ENCODE measurements at regions not wholly inside any gene's neighbourhood (a gene's known extent, or its start where the extent isn't known, plus 50 kb on each side); places are given as distances from the start of the nearest gene placed in this dataset.

- Histone ChIP-seq H3K27me3 (ENCODE audit: control insufficient read depth, low read length) (no peaks in the 10 kb centered on the region), H3F3A (ENCODE audit: control insufficient read depth, insufficient read depth) (no peaks in the 10 kb centered on the region), H3K27ac (ENCODE audit: low read depth, low read length) (no peak overlapping the region), H3K36me3 (ENCODE audit: control insufficient read depth, low read length) (no peaks in the 10 kb centered on the region), H3K4me2 (ENCODE audit: low read length) (no peak overlapping the region), H3K79me2 (ENCODE audit: control insufficient read depth, low read length) (no peaks in the 10 kb centered on the region), H3K4me3 (ENCODE audit: low read length) (no peak overlapping the region), H3K4me1 (ENCODE audit: control insufficient read depth, low read length) (no peaks in the 10 kb centered on the region), H3K9me2 (replicated peaks; ENCODE audit: control insufficient read depth, low read length) (no peaks in the 10 kb centered on the region), H3K9me3 (ENCODE audit: control insufficient read depth, insufficient read depth, low read length) (no peaks in the 10 kb centered on the region), H4K20me1 (ENCODE audit: control insufficient read depth, insufficient read depth, low read depth, low read length) (no peaks in the 10 kb centered on the region)
- TF ChIP-seq EZH2phosphoT487 (IDR thresholded peaks at IDR 0.05; ENCODE audit: borderline replicate concordance, low read length) (no peak), CTCF (IDR thresholded peaks at IDR 0.05; ENCODE audit: low read depth, low read length, poor library complexity, severe bottlenecking) (no peak)
Measured at GRCh38 chr6:144776031-144776819, 491.1 kb downstream of the UTRN start.

- no peak for TF ChIP-seq EZH2phosphoT487 (IDR thresholded peaks at IDR 0.05; ENCODE audit: borderline replicate concordance, low read length)
- no peak for TF ChIP-seq CTCF (IDR thresholded peaks at IDR 0.05; ENCODE audit: low read depth, low read length, poor library complexity, severe bottlenecking)
- H3K27me3 ChIP-seq (ENCODE audit: control insufficient read depth, low read length), result no peaks in the 10 kb centered on the region
- no peak overlapping the region for H3K4me3 ChIP-seq (ENCODE audit: low read length)
- H4K20me1 ChIP-seq (ENCODE audit: control insufficient read depth, insufficient read depth, low read depth, low read length), result no peaks in the 10 kb centered on the region
- H3K36me3 ChIP-seq (ENCODE audit: control insufficient read depth, low read length), result no peaks in the 10 kb centered on the region
- no peaks in the 10 kb centered on the region for H3K9me2 ChIP-seq (replicated peaks; ENCODE audit: control insufficient read depth, low read length)
- H3K4me1 ChIP-seq (ENCODE audit: control insufficient read depth, low read length), result no peaks in the 10 kb centered on the region
- no peaks in the 10 kb centered on the region for H3F3A ChIP-seq (ENCODE audit: control insufficient read depth, insufficient read depth)
- H3K9me3 ChIP-seq (ENCODE audit: control insufficient read depth, insufficient read depth, low read length), result no peaks in the 10 kb centered on the region
- no peak overlapping the region for H3K4me2 ChIP-seq (ENCODE audit: low read length)
- H3K27ac ChIP-seq (ENCODE audit: low read depth, low read length), result no peak overlapping the region
- no peaks in the 10 kb centered on the region for H3K79me2 ChIP-seq (ENCODE audit: control insufficient read depth, low read length)
Measured at GRCh38 chr6:144777249-144777648, 492.1 kb downstream of the UTRN start.

GRCh38 chr6:144778056-144778455 lies 492.9 kb downstream of the UTRN start:
- no peaks in the 10 kb centered on the region for H3F3A ChIP-seq (ENCODE audit: control insufficient read depth, insufficient read depth)
- H3K4me2 ChIP-seq (ENCODE audit: low read length), result no peak overlapping the region
- H3K36me3 ChIP-seq (ENCODE audit: control insufficient read depth, low read length), result no peaks in the 10 kb centered on the region
- H4K20me1 ChIP-seq (ENCODE audit: control insufficient read depth, insufficient read depth, low read depth, low read length), result no peaks in the 10 kb centered on the region
- no peaks in the 10 kb centered on the region for H3K9me3 ChIP-seq (ENCODE audit: control insufficient read depth, insufficient read depth, low read length)
- no peaks in the 10 kb centered on the region for H3K9me2 ChIP-seq (replicated peaks; ENCODE audit: control insufficient read depth, low read length)
- H3K4me3 ChIP-seq (ENCODE audit: low read length), result no peak overlapping the region
- H3K79me2 ChIP-seq (ENCODE audit: control insufficient read depth, low read length), result no peaks in the 10 kb centered on the region
- no peaks in the 10 kb centered on the region for H3K4me1 ChIP-seq (ENCODE audit: control insufficient read depth, low read length)
- H3K27me3 ChIP-seq (ENCODE audit: control insufficient read depth, low read length), result no peaks in the 10 kb centered on the region
- H3K27ac ChIP-seq (ENCODE audit: low read depth, low read length), result no peak overlapping the region
- TF ChIP-seq CTCF (IDR thresholded peaks at IDR 0.05; ENCODE audit: low read depth, low read length, poor library complexity, severe bottlenecking), result no peak
- TF ChIP-seq EZH2phosphoT487 (IDR thresholded peaks at IDR 0.05; ENCODE audit: borderline replicate concordance, low read length), result no peak
